Large intestine (tissue), 3 donors: ENCODE measurements at regions not wholly inside any gene's neighbourhood (a gene's known extent, or its start where the extent isn't known, plus 50 kb on each side); places are given as distances from the start of the nearest gene placed in this dataset.
A peak's percentile ranks its signal among the peaks of the same experiment; 100 is the strongest.

Source experiments
- DNase-seq, 2 donors: peaks; one replicate each; pipeline versions ENCODE4 v3.0.0 to v3.0.0-alpha.2; 2013
- H3K27ac ChIP-seq: one replicate; pipeline ENCODE4 v1.5.1; 2013; ENCODE audit warnings: low read length
- H3K27me3 ChIP-seq: 2 replicates; pipeline ENCODE4 v1.6.1; 2013; ENCODE audit warnings: low read length; ENCODE audit not compliant: control insufficient read depth, insufficient read depth
- H3K36me3 ChIP-seq: 2 replicates; pipeline ENCODE4 v1.6.1; 2013; ENCODE audit warnings: low read length; ENCODE audit not compliant: control insufficient read depth, insufficient read depth
- H3K4me1 ChIP-seq: one replicate; pipeline ENCODE4 v1.6.1; 2013; ENCODE audit warnings: low read length; ENCODE audit not compliant: control insufficient read depth, insufficient read depth
- H3K4me3 ChIP-seq: one replicate; pipeline ENCODE4 v1.5.1; 2013; ENCODE audit warnings: low read length
- H3K9me3 ChIP-seq: one replicate; pipeline ENCODE4 v1.6.1; 2013; ENCODE audit warnings: mild to moderate bottlenecking, low read depth, low read length, moderate library complexity; ENCODE audit not compliant: control insufficient read depth
- WGBS: methylation state at CpG from one replicate; pipeline ENCODE4 v1.1.5; 2013; ENCODE audit warnings: low lambda C conversion rate; ENCODE audit not compliant: insufficient coverage; 5-methylcytosine and 5-hydroxymethylcytosine counted together

DNA sequence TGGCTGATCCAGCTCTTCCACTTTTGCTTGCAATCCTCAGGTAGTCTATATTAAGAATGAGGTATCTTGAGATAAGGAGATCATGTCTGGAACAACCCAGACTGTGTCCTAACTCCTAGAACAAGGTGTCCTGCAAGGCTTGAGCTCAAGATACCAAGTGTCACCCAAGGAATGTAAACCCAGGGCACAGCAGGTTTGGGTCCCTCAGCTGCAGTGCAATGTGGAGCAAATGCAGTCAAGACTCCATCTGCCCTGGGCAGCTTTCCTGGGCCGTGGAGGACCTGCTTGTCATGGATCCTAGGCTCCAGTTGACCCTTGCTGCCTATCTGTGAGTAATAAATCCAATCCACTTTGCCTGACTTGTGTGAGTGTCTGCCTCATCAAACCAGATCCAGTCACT, 166.1 kb downstream of the OTOR start:
- H3K9me3 ChIP-seq: no peaks in the 10 kb centered on the region
- H3K27me3 ChIP-seq: no peaks in the 10 kb centered on the region
- H3K36me3 ChIP-seq: no peaks in the 10 kb centered on the region
- no CpG with 5 or more reads among the region's 1 CpG for WGBS
- H3K4me1 ChIP-seq: no peaks in the 10 kb centered on the region
- no peak overlapping the region for H3K4me3 ChIP-seq
- DNase-seq: no peak
- no peak overlapping the region for H3K27ac ChIP-seq

- H3K27me3 ChIP-seq: no peaks in the 10 kb centered on the region
- WGBS: 92% methylated on average over 1 of the region's 1 CpG
- no peaks in the 10 kb centered on the region for H3K4me1 ChIP-seq
- H3K36me3 ChIP-seq: no peaks in the 10 kb centered on the region
- H3K9me3 ChIP-seq: no peaks in the 10 kb centered on the region
- DNase-seq: no peak
- H3K4me3 ChIP-seq: no peak overlapping the region
- no peak overlapping the region for H3K27ac ChIP-seq
Observed at GRCh38 chr20:16916165-16916564, 168.0 kb downstream of the OTOR start.

- no CpG with 5 or more reads among the region's 1 CpG for WGBS
- H3K4me1 ChIP-seq: no peaks in the 10 kb centered on the region
- H3K27ac ChIP-seq: no peak overlapping the region
- H3K9me3 ChIP-seq: no peaks in the 10 kb centered on the region
- no peak overlapping the region for H3K4me3 ChIP-seq
- no peaks in the 10 kb centered on the region for H3K27me3 ChIP-seq
- no peak for DNase-seq
- H3K36me3 ChIP-seq: no peaks in the 10 kb centered on the region
Observed at GRCh38 chr20:16917636-16918035, 169.5 kb downstream of the OTOR start.

DNA sequence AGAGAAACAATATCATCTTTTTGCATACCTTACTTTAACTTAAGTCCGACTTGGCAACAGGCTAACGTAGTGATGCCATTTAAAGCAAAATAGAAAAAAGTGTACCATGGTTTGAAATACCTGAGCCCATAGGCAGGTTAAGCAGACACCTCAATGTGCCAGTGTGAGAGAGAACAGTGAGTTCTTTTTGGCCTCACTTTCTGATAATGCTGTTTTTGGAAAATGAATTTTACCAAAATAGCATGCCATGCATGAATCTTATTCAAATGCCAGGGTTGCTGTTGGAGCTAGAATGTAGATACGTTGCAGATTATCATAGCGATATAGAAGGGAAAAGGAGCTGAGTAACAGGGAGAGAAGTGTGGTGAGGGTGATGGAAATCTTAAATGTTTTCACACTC, 170.2 kb downstream of the OTOR start:
- Histone ChIP-seq H3K27ac (no peak overlapping the region), H3K36me3 (no peaks in the 10 kb centered on the region), H3K4me3 (no peak overlapping the region), H3K27me3 (no peaks in the 10 kb centered on the region), H3K4me1 (no peaks in the 10 kb centered on the region), H3K9me3 (no peaks in the 10 kb centered on the region)
- WGBS: 100% methylated on average over 2 of the region's 4 CpGs
- no peak for DNase-seq

DNA sequence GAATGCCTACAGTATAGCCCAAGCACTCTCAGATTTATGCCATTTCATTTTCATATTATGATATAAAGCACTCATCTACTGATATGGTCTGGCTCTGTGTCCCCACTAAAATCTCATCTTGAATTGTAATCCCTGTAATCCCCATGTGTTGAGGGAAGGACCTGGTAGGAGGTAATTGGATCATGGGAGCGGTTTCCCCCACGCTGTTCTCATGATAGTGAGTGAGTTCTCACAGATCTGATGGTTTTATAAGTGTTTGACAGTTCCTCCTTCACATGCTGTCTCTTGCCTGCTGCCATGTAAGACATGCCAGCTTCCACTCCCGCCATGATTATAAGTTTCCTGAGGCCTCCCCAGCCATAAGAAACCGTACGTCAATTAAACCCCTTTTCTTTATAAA, 171.7 kb downstream of the OTOR start:
- Histone ChIP-seq H3K4me1 (no peaks in the 10 kb centered on the region), H3K27me3 (no peaks in the 10 kb centered on the region), H3K27ac (no peak overlapping the region), H3K4me3 (no peak overlapping the region), H3K9me3 (no peaks in the 10 kb centered on the region), H3K36me3 (no peaks in the 10 kb centered on the region)
- DNase-seq: no peak
- WGBS: 67% methylated on average over 3 of the region's 5 CpGs

DNA sequence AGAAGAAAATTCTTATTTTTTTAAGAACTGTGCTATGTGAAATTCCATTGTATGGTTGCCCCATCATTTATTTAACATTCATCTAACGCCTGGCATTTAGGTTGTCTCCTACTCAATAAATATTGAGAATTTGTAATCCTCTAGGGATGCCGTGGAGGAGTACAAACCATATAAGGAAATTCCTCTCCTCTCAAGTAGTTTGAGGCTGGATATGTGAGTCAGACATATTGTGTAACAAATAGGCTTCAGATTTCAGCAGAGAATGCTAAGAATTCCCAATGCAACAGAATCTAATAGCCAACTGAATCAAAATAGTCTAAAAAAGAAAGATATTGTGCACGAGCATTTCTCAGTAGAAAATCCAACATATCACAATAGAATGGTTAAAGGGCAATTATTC, 174.7 kb downstream of the OTOR start:
- no peak for DNase-seq
- Histone ChIP-seq H3K4me1 (peaks cover 4% of the 10 kb centered on the region), H3K27ac (no peak overlapping the region), H3K27me3 (no peaks in the 10 kb centered on the region), H3K36me3 (no peaks in the 10 kb centered on the region), H3K4me3 (no peak overlapping the region), H3K9me3 (no peaks in the 10 kb centered on the region)
- WGBS: 100% methylated on average over 1 of the region's 3 CpGs

DNA sequence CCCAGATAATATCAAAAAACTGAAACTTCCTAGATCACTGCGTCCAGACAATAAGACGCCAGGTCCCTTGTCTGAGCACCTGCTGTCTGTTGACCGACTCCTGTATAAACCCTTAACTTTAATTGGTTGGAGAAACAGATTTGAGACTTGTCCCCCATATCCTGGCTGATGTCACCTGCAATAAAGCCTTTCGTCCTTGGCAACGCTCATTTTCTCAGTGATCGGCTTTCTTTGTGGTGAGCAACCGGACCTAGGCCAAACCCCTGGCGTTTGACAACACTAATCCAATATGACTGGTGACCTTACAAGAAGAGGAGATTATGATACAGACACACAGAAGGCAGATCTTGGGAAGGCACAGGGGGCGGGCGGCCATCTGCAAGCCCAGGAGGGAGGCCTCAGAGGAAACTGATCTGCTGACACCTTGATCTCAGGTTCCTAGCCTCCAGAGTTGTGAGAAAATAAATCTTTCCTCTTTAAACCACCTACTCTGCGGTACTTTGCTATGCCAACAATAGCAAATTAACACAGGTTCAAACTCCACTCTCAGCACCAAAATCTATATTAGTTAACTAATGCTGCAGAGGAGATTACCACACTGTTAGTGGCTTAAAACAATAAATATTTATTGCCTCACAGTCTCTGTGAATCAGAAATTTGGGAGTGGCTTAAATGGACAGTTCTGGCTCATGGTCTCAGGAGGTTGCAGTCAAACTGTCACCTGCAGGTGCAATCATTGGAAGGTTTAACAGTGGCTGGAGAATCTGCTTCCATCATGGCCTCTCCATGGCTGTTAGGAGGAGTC, 178.7 kb downstream of the OTOR start:
- Histone ChIP-seq H3K4me3 (no peak overlapping the region), H3K36me3 (no peaks in the 10 kb centered on the region), H3K27me3 (no peaks in the 10 kb centered on the region), H3K9me3 (no peaks in the 10 kb centered on the region), H3K4me1 (peaks cover 4% of the 10 kb centered on the region), H3K27ac (peak overlapping the region; percentile 55)
- 40% methylated on average over 1 of the region's 11 CpGs for WGBS
- DNase-seq: peak; percentile 43 to 84

DNA sequence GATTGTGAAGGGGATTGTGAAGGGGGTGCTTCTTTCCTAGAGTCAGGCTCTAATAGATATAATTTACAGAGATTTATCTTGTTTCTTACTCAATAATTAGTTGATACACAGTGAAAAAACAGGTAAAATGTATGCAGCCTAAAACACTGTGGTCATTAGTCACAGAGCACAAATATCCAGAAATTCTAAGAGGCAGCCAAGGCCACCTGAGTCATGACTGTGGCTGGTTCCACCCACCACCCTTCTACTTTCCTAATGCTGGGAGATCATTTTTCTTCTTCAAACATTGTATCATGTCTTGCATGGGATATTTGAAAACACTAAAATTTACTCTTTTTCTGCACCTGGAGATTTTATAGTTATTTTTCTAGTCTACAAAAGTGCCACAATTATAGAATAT, 181.6 kb downstream of the OTOR start:
- Histone ChIP-seq H3K4me3 (no peak overlapping the region), H3K9me3 (no peaks in the 10 kb centered on the region), H3K36me3 (no peaks in the 10 kb centered on the region), H3K4me1 (peaks cover 4% of the 10 kb centered on the region), H3K27me3 (no peaks in the 10 kb centered on the region), H3K27ac (no peak overlapping the region)
- no peak for DNase-seq

GRCh38 chr20:16930656-16931055, 182.5 kb downstream of the OTOR start:
- no CpG with 5 or more reads among the region's 4 CpGs for WGBS

DNA sequence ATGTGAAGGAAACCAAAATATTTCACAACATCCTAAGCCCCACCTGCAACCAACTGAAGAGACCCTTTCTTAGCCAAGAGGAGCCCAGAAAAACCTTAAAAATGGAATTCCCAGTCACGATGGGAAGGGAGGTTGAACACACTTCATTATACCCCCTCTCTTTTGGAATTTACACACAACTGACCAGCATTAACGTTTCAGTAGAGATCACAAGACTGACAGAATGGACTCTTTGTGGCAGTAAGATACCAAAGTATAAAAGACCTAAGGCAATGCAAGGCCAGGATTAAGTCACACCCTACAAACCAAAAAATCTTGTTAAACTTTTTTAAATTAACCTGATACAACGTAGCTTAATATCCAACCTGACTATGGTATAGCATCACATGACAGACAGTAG, 190.9 kb downstream of the OTOR start:
- peaks cover 16% of the 10 kb centered on the region for H3K4me1 ChIP-seq
- H3K27ac ChIP-seq: no peak overlapping the region
- no peaks in the 10 kb centered on the region for H3K9me3 ChIP-seq
- H3K36me3 ChIP-seq: no peaks in the 10 kb centered on the region
- no peak for DNase-seq
- no peak overlapping the region for H3K4me3 ChIP-seq
- H3K27me3 ChIP-seq: no peaks in the 10 kb centered on the region
- 40% methylated on average over 1 of the region's 3 CpGs for WGBS

More at GRCh38 chr20:16930656-16931055, 182.5 kb downstream of the OTOR start:
- Histone ChIP-seq H3K36me3 (no peaks in the 10 kb centered on the region), H3K9me3 (no peaks in the 10 kb centered on the region), H3K4me1 (peaks cover 4% of the 10 kb centered on the region), H3K4me3 (no peak overlapping the region), H3K27me3 (no peaks in the 10 kb centered on the region), H3K27ac (no peak overlapping the region)
- DNase-seq: no peak

GRCh38 chr20:16940701-16941100, 192.5 kb downstream of the OTOR start:
- no peak for DNase-seq
- 71% methylated on average over 1 of the region's 1 CpG for WGBS
- Histone ChIP-seq H3K4me3 (no peak overlapping the region), H3K27me3 (no peaks in the 10 kb centered on the region), H3K4me1 (peaks cover 17% of the 10 kb centered on the region), H3K36me3 (no peaks in the 10 kb centered on the region), H3K9me3 (no peaks in the 10 kb centered on the region), H3K27ac (no peak overlapping the region)
